C4-2B (cell line): ENCODE measurements at regions not wholly inside any gene's neighbourhood (a gene's known extent, or its start where the extent isn't known, plus 50 kb on each side); places are given as distances from the start of the nearest gene placed in this dataset.

Experiments used
- H3K27ac ChIP-seq: fragments of 450-650 bp; 2 replicates; pipeline ENCODE4 v1.5.1; 2017
- ZFX ChIP-seq: fragments of 450-650 bp; IDR thresholded peaks from 2 replicates; pipeline ENCODE4 v1.6.1; 2017
- TF ChIP-seq, protein P1 (sequence below): fragments of 450-650 bp; conservative IDR thresholded peaks from 2 replicates; pipeline ENCODE4 v1.5.1; 2017; ENCODE audit warnings: mild to moderate bottlenecking

DNA sequence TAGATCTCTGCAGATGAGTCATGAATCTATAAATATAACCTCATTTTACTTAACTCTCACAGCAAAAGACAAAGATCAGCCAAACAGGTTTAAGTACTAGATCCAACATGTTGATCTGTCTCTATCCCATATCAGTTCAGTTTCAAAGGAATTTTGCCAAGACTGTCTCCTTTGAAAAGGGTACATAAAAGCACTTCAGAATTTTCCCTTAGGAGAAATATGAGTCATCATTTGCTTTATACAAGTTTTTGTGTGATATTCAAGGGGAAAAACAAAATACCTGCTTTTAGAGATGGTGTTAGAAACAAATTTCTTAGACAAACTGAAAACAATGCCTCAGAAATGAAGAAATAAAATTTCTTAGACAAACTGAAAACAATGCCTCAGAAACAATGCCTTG lies 73.5 kb upstream of the LRRC7 start:
- H3K27ac ChIP-seq: no peak overlapping the region
- TF ChIP-seq ZFX: no peak
- TF ChIP-seq, protein P1, sequence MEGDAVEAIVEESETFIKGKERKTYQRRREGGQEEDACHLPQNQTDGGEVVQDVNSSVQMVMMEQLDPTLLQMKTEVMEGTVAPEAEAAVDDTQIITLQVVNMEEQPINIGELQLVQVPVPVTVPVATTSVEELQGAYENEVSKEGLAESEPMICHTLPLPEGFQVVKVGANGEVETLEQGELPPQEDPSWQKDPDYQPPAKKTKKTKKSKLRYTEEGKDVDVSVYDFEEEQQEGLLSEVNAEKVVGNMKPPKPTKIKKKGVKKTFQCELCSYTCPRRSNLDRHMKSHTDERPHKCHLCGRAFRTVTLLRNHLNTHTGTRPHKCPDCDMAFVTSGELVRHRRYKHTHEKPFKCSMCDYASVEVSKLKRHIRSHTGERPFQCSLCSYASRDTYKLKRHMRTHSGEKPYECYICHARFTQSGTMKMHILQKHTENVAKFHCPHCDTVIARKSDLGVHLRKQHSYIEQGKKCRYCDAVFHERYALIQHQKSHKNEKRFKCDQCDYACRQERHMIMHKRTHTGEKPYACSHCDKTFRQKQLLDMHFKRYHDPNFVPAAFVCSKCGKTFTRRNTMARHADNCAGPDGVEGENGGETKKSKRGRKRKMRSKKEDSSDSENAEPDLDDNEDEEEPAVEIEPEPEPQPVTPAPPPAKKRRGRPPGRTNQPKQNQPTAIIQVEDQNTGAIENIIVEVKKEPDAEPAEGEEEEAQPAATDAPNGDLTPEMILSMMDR: no peak

DNA sequence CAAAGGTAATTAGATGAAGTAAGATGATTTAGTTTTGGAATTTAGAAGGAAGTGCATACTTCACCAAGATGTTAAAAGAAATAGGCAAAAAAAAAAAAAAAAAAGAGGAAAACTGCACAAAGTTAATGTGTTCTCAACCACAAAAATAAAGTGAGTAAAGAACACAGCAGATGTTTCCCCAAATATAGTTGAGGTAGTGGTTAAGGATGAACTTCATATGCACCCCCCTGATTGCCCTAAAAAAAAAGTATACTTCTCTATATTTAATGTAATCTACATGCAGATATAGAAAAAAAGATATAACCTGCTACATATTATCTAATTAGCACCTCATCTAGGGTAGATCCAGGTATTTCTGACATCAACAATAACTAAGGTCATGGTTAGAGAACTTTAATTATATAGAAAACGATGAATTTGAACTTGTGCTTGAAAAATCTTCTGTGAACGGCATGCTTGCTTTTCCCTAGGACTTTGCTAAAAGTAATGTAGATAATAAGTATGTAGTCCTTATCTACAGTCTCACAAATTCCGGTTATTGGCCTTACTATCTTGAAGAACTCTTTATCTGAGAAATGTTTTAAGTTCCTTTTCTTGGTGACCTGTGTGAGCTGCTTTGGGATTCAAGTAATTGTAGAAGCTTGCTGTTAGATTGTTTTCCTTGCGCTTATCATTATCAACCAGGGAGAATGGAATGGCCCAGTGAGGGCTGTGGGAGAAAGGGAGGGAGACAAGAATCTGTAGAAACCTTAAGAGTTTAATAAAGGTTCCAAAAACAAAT lies 70.1 kb upstream of the LRRC7 start:
- TF ChIP-seq ZFX: no peak
- TF ChIP-seq, protein P1: no peak
- H3K27ac ChIP-seq: no peak overlapping the region

DNA sequence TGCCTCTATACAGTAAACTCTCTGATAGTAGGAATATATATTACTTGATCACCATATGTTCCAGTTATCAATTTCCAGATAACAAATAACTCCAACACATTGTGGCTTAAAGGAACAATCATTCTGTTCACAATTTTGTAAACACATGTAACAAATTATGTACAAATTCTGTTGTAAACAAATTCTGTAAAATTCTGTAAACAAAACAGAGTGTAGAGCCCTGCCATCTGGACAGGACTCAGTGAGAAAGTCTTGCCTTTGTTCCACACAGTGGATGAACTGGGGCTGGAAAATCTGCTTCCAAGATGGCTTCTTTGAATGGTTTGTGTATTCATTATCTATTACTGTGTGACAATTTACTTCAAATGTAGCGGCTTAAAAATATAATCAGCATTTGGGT lies 69.0 kb upstream of the LRRC7 start:
- H3K27ac ChIP-seq: no peak overlapping the region

DNA sequence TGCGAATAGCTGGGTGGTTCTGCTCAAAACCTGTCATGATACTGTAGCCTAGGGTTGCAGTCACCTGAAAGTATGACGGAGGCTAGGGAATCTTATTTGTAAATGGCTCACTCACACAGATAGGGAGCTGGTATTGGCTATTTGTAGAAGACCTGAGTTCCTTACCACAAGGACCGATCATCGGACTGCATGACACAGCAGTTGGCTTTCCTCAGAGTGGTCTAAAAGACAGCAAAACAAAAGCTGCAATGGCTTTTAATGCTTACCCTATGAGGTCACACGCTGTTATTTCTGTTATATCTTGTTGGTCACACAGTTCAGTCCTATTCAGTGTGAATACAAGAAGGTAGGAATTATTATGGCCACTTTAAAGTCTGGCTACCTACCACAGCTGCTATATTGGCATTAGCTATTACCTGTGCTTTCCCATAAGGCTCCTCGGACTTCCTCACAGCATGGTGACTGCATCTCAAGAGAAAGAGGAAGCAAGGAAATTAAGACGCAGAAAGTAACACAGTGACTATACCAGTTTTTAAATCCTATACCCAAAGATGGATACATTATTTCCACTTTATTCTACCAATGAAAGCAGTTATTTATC lies 68.4 kb upstream of the LRRC7 start:
- TF ChIP-seq ZFX: no peak
- H3K27ac ChIP-seq: no peak overlapping the region

More for the DNA sequence above, 69.0 kb upstream of the LRRC7 start:
- no peak for TF ChIP-seq ZFX
- TF ChIP-seq, protein P1: no peak

DNA sequence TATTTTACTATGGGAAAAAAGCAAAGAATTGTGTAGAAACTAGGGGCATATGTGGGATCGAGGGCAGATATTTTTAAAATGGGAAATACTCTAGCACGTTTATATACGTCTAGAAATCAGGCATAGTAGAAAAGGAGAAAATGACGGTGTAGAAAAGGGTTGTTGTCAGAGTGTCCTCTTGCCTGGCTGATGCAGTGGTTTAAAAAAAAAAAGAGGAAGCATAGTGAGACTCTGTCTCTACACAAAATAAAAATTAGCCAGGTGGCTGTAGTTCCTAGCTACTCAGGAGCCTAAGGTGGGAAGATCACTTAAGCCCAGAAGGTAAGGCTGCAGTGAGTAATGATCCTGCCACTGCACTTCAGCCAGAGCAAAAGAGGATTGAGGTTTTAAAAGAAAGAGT lies 64.7 kb upstream of the LRRC7 start:
- TF ChIP-seq ZFX: no peak
- TF ChIP-seq, protein P1: no peak
- H3K27ac ChIP-seq: no peak overlapping the region

DNA sequence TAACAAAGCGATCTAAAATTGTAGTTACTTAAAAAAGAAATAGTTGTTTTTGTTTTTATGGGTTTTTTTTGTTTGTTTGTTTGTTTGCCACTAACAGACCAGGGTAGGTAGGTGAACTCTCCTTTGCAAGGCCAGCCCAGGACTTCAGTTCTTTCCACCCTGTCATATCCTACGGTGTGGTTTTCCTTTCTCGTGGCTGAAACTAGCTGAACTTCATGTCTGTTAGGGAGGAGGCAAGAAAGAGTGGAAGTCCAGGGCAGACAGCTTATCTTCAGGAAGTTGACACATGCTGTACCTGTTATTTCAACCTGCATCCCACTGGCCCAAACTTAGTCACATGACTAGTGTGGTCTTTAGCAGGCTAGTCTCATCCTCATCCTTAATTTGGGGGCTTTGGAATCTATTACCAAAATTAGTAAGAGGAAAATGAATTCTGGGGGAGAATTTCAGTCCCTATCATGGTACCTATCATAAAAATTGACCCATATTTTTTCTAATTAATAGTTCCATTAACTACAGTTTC lies 62.9 kb upstream of the LRRC7 start:
- TF ChIP-seq, protein P1: no peak
- no peak overlapping the region for H3K27ac ChIP-seq

DNA sequence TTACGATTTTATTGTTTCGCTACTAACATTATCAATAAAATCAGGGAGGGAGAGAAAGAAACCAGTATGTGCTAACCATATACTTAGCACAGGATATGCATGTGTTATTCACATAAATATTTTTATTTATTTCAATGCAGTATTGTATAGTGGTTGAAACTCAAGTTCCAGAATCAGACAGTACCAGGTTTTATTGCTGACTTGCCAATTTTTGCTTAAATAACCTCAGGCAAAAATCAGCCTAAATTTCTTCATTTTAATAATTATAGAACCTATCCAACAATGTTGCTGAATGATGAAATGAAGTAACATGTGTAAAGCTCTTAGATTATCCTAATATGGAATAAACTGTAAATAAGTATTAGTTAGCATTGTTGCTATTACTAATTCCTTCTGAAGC lies 61.4 kb upstream of the LRRC7 start:
- TF ChIP-seq ZFX: no peak
- TF ChIP-seq, protein P1: no peak
- no peak overlapping the region for H3K27ac ChIP-seq

DNA sequence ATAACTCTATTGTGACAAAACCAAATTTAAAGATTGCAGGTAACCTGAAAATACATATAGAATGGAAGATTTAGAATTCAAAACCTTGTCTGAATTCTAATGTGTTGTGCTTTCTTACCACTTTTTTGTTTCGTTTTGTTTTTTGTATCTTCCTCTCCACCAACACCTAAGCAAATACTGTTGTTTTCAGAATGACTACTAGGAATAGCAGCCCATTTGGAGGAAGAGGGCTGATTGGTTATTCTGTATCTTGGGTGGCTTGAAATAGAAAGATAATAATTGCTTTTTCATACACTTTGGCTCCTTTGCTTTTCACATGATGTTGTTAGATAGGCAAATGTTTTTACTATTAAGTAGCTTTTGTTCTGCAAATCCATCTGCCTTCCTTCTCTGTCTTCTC lies 61.0 kb upstream of the LRRC7 start:
- TF ChIP-seq, protein P1: no peak
- no peak for TF ChIP-seq ZFX
- H3K27ac ChIP-seq: no peak overlapping the region
